Breast epithelium (tissue), 4 donors: ENCODE measurements at regions not wholly inside any gene's neighbourhood (a gene's known extent, or its start where the extent isn't known, plus 50 kb on each side); places are given as distances from the start of the nearest gene placed in this dataset.
"Not testable (repeated sequence)": the region's sequence is repeated elsewhere in the genome, so short reads cannot be mapped to it uniquely, and the experiment has no call there.

Experiments used
- DNase-seq, 2 donors: peaks; one replicate each; pipeline ENCODE4 v3.0.0-alpha.2; 2019; ENCODE audit warnings: low spot score in 2 of 2
- H3K27ac ChIP-seq, 2 donors: fragments of 200-600 bp; sonication (generic) in 1 of 2; one replicate each; pipeline ENCODE4 v1.5.1; 2016 to 2019; ENCODE audit warnings: mild to moderate bottlenecking in 1 of 2
- H3K27me3 ChIP-seq, 2 donors: fragments of 200-600 bp; sonication (generic) in 1 of 2; one replicate each; pipeline versions ENCODE4 v1.5.1 to v1.6.0; 2017 to 2019; ENCODE audit warnings: control low read depth in 1 of 2, mild to moderate bottlenecking in 1 of 2
- H3K36me3 ChIP-seq: fragments of 200-600 bp; one replicate; pipeline ENCODE4 v1.5.1; 2019
- H3K4me1 ChIP-seq, 2 donors: fragments of 200-600 bp; sonication (generic); one replicate each; pipeline ENCODE4 v1.5.1; 2016 to 2019; ENCODE audit warnings: control low read depth in 1 of 2
- H3K4me3 ChIP-seq, 3 donors: fragments of 200-600 bp; sonication (generic); 1 replicate in 2 of 3; 2 replicates in 1 of 3; pipeline ENCODE4 v1.5.1; 2016 to 2019; ENCODE audit warnings: mild to moderate bottlenecking in 3 of 3, moderate library complexity in 2 of 3
- H3K9me3 ChIP-seq, 2 donors: fragments of 200-600 bp; sonication (generic) in 1 of 2; one replicate each; pipeline ENCODE4 v1.5.1; 2016 to 2019; ENCODE audit warnings: control low read depth in 1 of 2
- CTCF ChIP-seq, 3 donors: fragments of 450-650 bp; IDR thresholded peaks; one replicate each; pipeline ENCODE4 v1.5.1; 2016 to 2017; ENCODE audit warnings: antibody characterized with exemption in 3 of 3, mild to moderate bottlenecking in 3 of 3, moderate library complexity in 3 of 3
- POLR2A ChIP-seq: fragments of 450-650 bp; IDR thresholded peaks from one replicate; pipeline ENCODE4 v1.6.1; 2016; ENCODE audit warnings: antibody characterized with exemption, mild to moderate bottlenecking, moderate library complexity
- POLR2AphosphoS5 ChIP-seq, 3 donors: sonication (generic); formaldehyde crosslinking; IDR thresholded peaks; one replicate each; pipeline ENCODE4 v1.6.1; 2017; ENCODE audit warnings: antibody characterized with exemption in 3 of 3
- intact Hi-C: fragments of 100-400 bp; cut with DNase I; formaldehyde crosslinking; loops from one replicate; pipeline ENCODE4 v1.15.1; 2023; ENCODE audit warnings: low total_unique reads

GRCh38 chr1:189751311-189751710 lies 726.4 kb downstream of the BRINP3 start:
- Histone ChIP-seq H3K4me3 (no peak overlapping the region), H3K27ac (no peak overlapping the region), H3K36me3 (no peaks in the 10 kb centered on the region), H3K4me1 (no peaks in the 10 kb centered on the region), H3K27me3 (no peaks in the 10 kb centered on the region), H3K9me3 (no peaks in the 10 kb centered on the region)
- no peak for TF ChIP-seq POLR2AphosphoS5 (IDR thresholded peaks at IDR 0.05)
- no peak for TF ChIP-seq CTCF (IDR thresholded peaks at IDR 0.05)
- no peak for TF ChIP-seq POLR2A
- DNase-seq: no peak
- intact Hi-C loops: no loop called here

GRCh38 chr1:189752461-189752995 lies 725.1 kb downstream of the BRINP3 start:
- no peak for TF ChIP-seq CTCF (IDR thresholded peaks at IDR 0.05)
- TF ChIP-seq POLR2A: no peak
- TF ChIP-seq POLR2AphosphoS5 (IDR thresholded peaks at IDR 0.05): no peak
- Histone ChIP-seq H3K27me3 (no peaks in the 10 kb centered on the region), H3K4me1 (no peaks in the 10 kb centered on the region), H3K27ac (no peak overlapping the region), H3K9me3 (no peaks in the 10 kb centered on the region), H3K4me3 (no peak overlapping the region), H3K36me3 (no peaks in the 10 kb centered on the region)
- no peak for DNase-seq
- intact Hi-C loops: no loop called here

GRCh38 chr1:189755100-189755499 lies 722.6 kb downstream of the BRINP3 start:
- H3K9me3 ChIP-seq, H3K4me3 ChIP-seq, H3K4me1 ChIP-seq, H3K36me3 ChIP-seq, intact Hi-C loops, DNase-seq, H3K27me3 ChIP-seq, H3K27ac ChIP-seq: not testable (repeated sequence)

- Histone ChIP-seq H3K9me3 (no peaks in the 10 kb centered on the region), H3K4me1 (no peaks in the 10 kb centered on the region), H3K27ac (no peak overlapping the region), H3K4me3 (no peak overlapping the region), H3K36me3 (no peaks in the 10 kb centered on the region), H3K27me3 (no peaks in the 10 kb centered on the region)
- DNase-seq: no peak
- no peak for TF ChIP-seq CTCF (IDR thresholded peaks at IDR 0.05)
- no peak for TF ChIP-seq POLR2A
- no peak for TF ChIP-seq POLR2AphosphoS5 (IDR thresholded peaks at IDR 0.05)
- intact Hi-C loops: no loop called here
Observed at GRCh38 chr1:189764391-189765320, 713.0 kb downstream of the BRINP3 start.

- no peak for DNase-seq
- Histone ChIP-seq H3K9me3 (no peaks in the 10 kb centered on the region), H3K27ac (no peak overlapping the region), H3K4me1 (no peaks in the 10 kb centered on the region), H3K4me3 (no peak overlapping the region), H3K27me3 (no peaks in the 10 kb centered on the region), H3K36me3 (no peaks in the 10 kb centered on the region)
- no peak for TF ChIP-seq POLR2AphosphoS5 (IDR thresholded peaks at IDR 0.05)
- TF ChIP-seq CTCF (IDR thresholded peaks at IDR 0.05): no peak
- no peak for TF ChIP-seq POLR2A
- intact Hi-C loops: no loop called here
Observed at GRCh38 chr1:189769448-189769847, 708.2 kb downstream of the BRINP3 start.
